Loucy (cell line): ENCODE measurements at regions not wholly inside any gene's neighbourhood (a gene's known extent, or its start where the extent isn't known, plus 50 kb on each side); places are given as distances from the start of the nearest gene placed in this dataset.

Experiments used
- CTCF ChIP-seq: fragments of 200-600 bp; sonication (generic); conservative IDR thresholded peaks from 2 replicates; pipeline ENCODE4 v1.5.1; 2014; ENCODE audit warnings: mild to moderate bottlenecking, antibody characterized with exemption, low read length
- EZH2phosphoT487 ChIP-seq: fragments of 200-600 bp; IDR thresholded peaks from 2 replicates; pipeline ENCODE4 v1.6.1; 2018; ENCODE audit warnings: antibody characterized with exemption, mild to moderate bottlenecking, moderate library complexity, borderline replicate concordance

DNA sequence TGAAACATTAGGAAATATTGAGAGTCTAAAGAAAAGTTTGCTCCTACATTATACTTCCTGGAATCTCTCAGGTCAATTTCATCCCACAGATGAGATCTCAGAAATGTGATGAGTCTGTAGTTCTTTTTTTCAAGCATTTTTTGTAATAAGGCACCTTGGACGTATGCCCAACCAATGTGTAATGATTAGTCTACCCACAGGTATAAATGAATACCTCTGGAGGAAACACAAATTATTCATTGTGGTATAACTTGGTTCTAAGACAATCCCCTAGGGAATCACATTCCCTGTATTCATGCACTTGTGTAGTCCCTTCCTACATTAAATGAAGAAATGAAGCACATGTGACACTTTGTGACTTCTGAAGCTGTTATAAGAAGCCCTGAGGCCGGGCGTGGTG is 596.2 kb upstream of the UBE2E2 start:
- TF ChIP-seq CTCF (no peak), EZH2phosphoT487 (no peak)
